ENCODE measurements at regions not wholly inside any gene's neighbourhood (a gene's known extent, or its start where the extent isn't known, plus 50 kb on each side); places are given as distances from the start of the nearest gene placed in this dataset.

- DNase-seq (ENCODE audit: low read depth in 2 of 2) = peak in 1 of 2 donors; percentile 70
Observed at GRCh38 chr4:89551191-89551590, 243.6 kb upstream of the GPRIN3 start.

DNA sequence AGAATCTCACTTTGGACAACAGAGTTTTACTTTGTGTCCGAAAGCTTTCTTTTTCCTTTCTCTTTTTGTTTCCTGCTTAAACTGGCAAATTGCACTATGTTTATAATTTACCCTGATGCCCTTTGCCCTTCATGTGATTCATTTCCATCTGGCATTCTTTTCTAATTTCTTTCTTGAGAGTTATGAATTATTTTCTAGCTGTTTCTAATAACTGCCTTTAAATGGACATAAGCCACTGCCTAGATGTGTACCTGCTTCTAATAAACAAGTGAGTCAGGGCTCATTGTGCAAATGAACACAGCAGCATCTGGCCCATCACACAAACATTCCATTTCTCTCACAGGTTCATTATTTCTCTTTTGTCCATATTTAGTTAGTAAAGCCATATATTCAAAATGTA lies 242.3 kb upstream of the GPRIN3 start:
- DNase-seq (ENCODE audit: low read depth in 2 of 2) = peak; percentile 87 to 91

GRCh38 chr4:89545315-89545714 lies 237.7 kb upstream of the GPRIN3 start:
- DNase-seq (ENCODE audit: low read depth in 2 of 2) = no peak

- DNase-seq (ENCODE audit: low read depth in 2 of 2) = no peak
Observed at GRCh38 chr4:89541998-89542397, 234.4 kb upstream of the GPRIN3 start.

DNA sequence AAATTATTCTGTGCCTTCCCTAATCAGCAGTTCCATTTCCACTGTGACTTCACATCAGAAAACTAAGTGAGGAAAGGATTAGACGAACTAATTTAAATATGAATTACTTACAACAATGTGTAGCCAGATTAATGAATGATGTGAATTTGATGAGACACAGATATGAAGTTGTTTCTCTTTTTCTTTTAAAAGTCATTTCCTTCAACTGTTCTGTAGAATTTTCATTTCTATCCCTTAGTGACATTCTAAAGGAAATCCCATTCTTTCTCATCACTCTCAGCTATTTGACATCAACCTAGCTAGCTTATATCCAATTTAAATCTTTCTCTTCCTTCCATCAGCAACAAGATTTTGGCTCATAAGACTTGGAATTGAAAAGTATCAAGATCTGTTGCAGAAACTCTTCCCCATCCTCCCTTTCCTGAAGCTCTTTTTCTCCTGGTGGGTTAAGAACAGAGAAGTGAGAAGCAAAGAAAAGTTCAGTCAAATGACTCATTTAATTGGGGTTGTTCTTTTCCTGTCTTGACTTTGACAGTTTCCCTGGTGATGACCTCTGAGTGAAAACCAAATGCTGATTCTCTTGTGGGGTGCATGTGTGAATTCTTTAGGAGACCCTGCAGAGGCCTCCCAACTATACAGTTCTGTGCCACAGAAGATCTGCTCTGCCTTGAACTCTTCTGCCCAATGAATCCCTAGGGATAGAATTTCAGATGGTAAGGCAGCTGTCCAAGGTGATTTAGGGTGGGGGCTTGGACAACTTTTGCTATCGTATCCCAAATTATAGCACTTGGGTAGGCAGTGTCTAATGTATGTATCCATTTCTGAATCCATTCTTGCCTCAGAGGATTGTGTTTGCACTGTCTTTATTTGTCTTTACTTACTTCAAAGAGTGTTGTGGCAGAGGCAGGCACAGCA lies 232.5 kb upstream of the GPRIN3 start:
- peak in 1 of 2 donors; percentile 55 for DNase-seq (ENCODE audit: low read depth in 2 of 2)

- peak; percentile 78 to 93 for DNase-seq (ENCODE audit: low read depth in 2 of 2)
Observed at GRCh38 chr4:89539374-89539773, 231.8 kb upstream of the GPRIN3 start.

GRCh38 chr4:89538886-89539285 lies 231.3 kb upstream of the GPRIN3 start:
- peak; percentile 77 to 89 for DNase-seq (ENCODE audit: low read depth in 2 of 2)

GRCh38 chr4:89538171-89538570 lies 230.6 kb upstream of the GPRIN3 start:
- DNase-seq (ENCODE audit: low read depth in 2 of 2) = peak; percentile 36 to 58

- DNase-seq (ENCODE audit: low read depth in 2 of 2) = peak in 1 of 2 donors; percentile 18
Observed at GRCh38 chr4:89537281-89537680, 229.7 kb upstream of the GPRIN3 start.

- peak in 1 of 2 donors; percentile 50 for DNase-seq (ENCODE audit: low read depth in 2 of 2)
Observed at GRCh38 chr4:89535251-89535650, 227.7 kb upstream of the GPRIN3 start.

- DNase-seq (ENCODE audit: low read depth in 2 of 2) = peak; percentile 33 to 61
Observed at GRCh38 chr4:89534356-89534755, 226.8 kb upstream of the GPRIN3 start.

DNA sequence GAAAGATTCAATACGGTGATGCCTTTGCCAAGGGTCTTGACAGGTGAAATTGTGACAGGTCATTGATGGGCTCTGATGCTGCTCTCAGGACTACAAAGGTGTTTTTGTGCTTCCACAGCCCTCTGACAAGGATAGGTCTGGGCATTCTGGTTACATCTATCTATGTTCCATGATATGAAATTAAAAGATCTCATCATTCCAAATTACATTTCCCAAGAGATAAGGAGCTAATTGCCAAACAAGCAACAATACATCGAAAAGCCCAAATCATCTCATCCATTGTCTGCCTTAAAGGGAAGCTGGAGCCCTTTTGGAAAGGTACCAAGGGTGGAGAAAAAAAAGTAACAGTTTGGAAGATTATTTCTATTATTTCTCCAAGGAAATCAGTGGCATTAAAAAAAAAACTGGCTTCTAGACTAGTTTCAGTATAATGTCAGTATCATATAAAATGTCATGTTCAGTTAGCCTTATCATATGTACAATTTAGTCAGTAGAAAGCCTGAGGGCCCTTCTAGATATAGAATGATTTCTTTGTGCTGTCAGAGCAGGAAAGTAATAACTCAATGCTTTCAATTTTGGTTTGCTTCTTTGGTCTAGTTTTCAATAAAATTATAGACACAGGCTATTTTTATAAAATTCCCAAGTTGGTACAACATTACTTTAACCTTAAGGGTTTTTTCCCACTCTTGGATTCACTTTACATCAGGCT lies 224.5 kb upstream of the GPRIN3 start:
- DNase-seq (ENCODE audit: low read depth in 2 of 2) = no peak

DNA sequence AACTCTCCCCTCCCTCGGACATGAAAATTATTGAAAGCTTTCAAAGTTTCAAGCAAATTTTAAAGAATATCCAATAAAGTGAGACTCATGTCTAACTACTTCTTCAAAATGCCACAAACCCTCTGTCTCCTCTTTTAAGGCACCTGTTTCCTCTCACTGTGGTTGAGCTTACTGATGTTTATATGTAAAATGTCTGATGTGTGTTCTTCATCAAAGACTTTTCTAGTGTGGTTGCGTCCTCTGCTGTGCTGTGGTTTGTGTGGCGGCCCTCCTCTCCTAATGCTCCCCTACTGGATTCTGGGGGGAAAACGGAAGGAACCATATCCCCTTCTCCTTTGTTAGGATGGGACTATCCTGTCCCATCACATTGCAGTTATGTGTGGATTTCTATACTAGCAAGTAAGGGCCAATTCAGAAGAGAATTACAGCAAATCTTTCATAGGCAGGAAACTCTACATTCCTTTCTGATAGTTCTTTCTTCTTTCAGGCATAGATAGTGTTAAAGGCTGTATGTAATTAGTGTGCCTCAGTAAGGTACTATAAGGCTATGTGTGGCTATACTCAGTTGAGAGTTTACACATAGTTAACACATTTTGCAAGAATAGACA lies 221.0 kb upstream of the GPRIN3 start:
- no peak for DNase-seq (ENCODE audit: low read depth in 2 of 2)

DNA sequence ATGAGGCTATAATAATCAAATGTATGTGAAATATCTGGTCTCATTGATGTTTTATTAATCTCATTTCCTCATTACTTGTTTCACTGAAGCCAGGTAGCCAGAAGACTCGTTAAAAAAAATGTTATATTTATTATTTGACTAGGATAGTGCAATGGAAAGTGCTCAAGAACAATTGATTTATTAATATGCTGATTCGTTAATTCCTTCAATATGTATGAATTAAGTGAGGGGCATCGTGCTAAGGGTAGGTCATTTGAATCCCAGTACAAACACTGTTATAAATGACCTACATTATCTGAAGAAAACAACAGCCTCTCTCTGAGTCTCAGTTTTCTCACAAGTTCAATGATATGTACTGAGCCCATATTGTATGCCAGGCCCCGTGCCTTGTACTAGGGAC lies 214.2 kb upstream of the GPRIN3 start:
- DNase-seq (ENCODE audit: low read depth in 2 of 2) = no peak

GRCh38 chr4:89519771-89520320 lies 212.2 kb upstream of the GPRIN3 start:
- no peak for DNase-seq (ENCODE audit: low read depth in 2 of 2)

GRCh38 chr4:89518259-89518658 lies 210.7 kb upstream of the GPRIN3 start:
- no peak for DNase-seq (ENCODE audit: low read depth in 2 of 2)

- DNase-seq (ENCODE audit: low read depth in 2 of 2) = no peak
Observed at GRCh38 chr4:89514811-89515210, 207.2 kb upstream of the GPRIN3 start.

DNA sequence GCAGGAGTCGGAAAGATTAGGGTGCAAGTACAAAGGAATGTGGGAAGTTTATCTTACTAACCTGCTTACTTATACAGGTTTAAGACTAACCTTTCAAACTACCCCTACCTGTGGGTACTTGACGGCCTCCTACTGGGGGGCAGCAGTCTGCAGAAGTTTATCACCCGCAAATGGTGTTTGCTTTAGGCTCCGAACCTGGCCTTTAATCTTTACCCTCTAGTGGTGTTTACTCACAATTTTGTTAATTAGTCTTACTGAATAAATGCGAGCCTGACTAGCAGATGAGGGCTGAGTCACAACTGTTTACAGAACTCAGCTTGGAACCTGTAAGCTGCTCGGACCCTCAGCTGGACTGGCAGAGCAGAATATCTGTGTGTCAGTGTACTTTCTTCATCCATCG lies 204.2 kb upstream of the GPRIN3 start:
- no peak for DNase-seq (ENCODE audit: low read depth in 2 of 2)

DNA sequence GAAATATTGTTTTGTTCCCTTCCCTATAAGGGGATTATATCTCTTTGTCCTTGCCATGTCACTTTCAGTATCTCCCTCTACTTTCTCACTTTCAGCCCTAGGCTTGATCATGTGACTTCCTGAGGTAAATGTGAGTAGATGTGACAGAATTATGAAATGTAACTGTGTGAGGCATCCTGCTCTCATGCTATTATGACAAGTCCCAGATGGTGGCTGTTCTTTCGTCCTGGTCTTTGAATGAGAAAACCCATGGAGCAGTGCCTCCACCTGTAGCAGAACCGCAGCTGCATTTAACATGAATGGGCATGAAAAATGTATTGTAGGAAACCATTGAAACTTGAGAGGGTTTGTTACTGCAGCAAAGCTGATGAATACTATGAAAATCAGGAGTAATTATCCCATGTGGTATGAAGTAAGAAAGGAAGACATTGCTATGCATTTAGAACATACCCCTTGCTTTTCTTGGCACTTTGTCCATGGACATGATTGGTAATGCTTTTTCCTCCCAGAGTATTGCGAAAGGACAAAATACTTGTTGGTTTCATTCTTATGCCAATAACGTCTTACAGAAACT lies 202.2 kb upstream of the GPRIN3 start:
- no peak for DNase-seq (ENCODE audit: low read depth in 2 of 2)

DNA sequence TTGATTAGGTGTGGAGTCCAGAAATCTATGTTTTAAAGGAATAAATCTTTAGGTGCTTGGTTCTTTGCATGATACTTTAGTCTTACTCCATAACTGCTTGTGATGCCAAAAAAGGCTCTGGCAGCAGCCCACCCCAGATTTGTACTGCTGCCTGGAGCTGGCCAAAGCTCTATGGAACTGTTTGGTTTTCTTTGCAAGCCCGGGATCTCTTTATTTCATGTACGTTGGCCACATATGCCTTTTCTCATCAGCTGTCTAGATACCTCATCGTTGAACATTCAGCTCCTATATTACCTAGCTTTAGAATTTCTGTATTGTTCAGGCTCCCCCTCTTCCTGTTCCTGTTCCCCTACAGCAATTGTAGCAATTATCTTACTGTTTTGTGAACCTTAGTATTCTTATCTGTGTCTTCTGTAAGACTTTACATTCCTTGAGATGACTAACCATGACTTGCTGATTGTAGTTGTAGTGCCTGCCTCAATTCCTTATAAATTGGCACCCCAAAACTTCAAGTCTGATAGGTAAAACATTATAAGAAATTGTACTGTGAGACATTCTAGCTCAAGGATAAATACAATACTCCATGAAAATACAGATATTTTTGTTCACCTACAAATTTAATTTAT lies 199.4 kb upstream of the GPRIN3 start:
- DNase-seq (ENCODE audit: low read depth in 2 of 2) = no peak

GRCh38 chr4:89502581-89502980 lies 195.0 kb upstream of the GPRIN3 start:
- no peak for DNase-seq (ENCODE audit: low read depth in 2 of 2)

Measured in dermis microvascular lymphatic vessel endothelial cell (primary cell).